Fibroblast of the aortic adventitia (primary cell): ENCODE measurements at regions not wholly inside any gene's neighbourhood (a gene's known extent, or its start where the extent isn't known, plus 50 kb on each side); places are given as distances from the start of the nearest gene placed in this dataset.

Source experiments
- DNase-seq: peaks from one replicate; pipeline ENCODE4 v3.0.0-alpha.2; 2010; ENCODE audit warnings: low read depth
- H3K4me3 ChIP-seq: 2 replicates; pipeline ENCODE4 v1.5.1; 2011; ENCODE audit warnings: low read depth, mild to moderate bottlenecking, control low read depth, low read length, moderate library complexity
- TF ChIP-seq, protein P1 (sequence below): IDR thresholded peaks from 2 replicates; pipeline ENCODE4 v1.5.1; 2011; ENCODE audit warnings: mild to moderate bottlenecking, low read length, control low read depth, inconsistent platforms; ENCODE audit not compliant: insufficient read depth

DNA sequence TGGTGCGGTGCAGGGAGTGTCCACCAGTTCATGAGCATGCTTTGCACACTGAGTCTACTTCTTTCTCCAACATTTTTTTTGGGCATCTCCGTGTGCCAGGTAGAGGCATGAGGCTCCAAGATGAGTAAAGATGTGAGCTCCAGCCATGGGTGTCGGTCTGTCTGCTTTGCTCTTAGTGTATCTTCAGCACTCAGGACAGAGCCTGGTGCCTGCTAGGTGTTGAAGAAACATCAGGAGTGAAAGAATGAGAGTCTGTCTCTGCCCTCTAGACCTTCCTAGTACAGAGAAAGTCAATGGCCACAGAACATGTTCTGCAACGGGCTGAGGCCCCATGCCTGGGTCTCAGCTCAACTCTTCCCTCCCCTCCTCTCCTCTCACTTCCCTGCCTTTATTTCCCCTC lies 486.5 kb downstream of the TBC1D22A start:
- DNase-seq = no peak
- TF ChIP-seq, protein P1, sequence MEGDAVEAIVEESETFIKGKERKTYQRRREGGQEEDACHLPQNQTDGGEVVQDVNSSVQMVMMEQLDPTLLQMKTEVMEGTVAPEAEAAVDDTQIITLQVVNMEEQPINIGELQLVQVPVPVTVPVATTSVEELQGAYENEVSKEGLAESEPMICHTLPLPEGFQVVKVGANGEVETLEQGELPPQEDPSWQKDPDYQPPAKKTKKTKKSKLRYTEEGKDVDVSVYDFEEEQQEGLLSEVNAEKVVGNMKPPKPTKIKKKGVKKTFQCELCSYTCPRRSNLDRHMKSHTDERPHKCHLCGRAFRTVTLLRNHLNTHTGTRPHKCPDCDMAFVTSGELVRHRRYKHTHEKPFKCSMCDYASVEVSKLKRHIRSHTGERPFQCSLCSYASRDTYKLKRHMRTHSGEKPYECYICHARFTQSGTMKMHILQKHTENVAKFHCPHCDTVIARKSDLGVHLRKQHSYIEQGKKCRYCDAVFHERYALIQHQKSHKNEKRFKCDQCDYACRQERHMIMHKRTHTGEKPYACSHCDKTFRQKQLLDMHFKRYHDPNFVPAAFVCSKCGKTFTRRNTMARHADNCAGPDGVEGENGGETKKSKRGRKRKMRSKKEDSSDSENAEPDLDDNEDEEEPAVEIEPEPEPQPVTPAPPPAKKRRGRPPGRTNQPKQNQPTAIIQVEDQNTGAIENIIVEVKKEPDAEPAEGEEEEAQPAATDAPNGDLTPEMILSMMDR = no peak
- H3K4me3 ChIP-seq = no peak overlapping the region

DNA sequence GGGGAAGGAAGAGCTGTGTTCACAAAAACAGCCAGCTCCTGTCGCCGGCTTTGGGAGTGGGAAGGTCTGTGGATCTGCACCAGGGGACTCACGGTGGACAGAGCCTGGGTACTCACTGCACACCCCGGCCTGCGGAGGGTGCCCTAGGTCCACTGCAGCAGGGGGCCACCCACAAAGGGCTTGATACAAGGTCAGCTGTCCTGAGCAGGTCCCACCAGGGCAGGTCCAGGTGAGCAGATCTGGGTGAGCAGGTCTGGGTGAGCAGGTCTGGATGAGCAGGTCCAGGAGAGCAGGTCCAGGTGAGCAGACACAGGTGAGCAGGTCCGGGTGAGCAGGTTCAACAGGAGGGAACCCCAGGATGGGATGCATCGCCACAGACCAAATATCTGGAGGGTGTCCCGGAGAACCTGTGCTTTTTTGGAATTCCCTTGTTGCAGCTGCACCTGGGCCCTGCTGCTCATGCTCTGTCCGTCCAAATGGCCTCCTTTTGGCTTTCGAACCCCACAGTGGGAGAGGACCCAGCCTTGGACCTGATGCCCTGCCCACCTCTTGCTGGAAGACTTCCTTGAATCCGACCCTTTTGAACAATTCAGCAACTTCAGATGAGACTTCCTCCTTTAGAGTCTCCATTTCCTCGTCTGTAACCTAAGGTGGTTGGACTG lies 485.3 kb downstream of the TBC1D22A start:
- no peak for DNase-seq
- TF ChIP-seq, protein P1 = no peak
- no peak overlapping the region for H3K4me3 ChIP-seq

DNA sequence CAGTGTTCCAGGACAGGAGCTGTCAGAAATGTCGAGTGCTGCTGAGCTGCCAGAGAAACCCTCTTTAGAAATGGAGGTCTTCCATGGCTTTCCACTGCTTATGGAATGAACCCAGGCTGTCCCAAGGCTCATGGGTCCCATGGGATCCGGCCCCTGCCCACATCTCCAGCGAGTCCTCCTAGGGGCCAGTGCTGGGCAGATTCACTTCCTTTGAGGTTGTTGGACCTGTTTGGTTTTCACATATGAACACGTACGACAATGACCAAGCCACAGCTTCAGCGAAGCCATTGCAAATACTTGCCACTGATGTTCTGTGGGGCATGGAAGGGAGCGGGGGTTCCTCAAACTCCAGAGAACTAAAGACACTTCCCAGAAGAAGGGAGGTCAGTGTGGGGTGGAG lies 483.3 kb downstream of the TBC1D22A start:
- no peak overlapping the region for H3K4me3 ChIP-seq
- TF ChIP-seq, protein P1 = no peak
- no peak for DNase-seq

DNA sequence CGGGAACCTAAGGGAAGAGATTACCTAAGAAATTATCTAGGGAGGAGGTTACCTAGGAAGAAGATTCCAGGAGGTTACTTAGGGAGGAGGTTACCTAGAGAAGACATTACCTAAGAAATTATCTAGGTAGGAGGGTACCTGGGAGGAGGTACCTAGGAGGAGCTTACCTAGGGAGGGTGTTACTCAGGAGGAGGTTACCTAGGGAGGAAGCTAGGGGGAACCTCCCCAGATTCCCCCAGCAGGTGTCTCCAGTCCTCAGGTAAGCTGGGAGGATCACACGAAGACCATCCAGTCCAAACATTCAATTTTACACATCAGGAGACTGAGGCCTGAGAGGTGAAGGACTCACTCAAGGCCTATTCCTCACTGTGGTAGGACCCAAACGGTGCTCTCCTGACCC lies 482.8 kb downstream of the TBC1D22A start:
- no peak overlapping the region for H3K4me3 ChIP-seq
- TF ChIP-seq, protein P1 = no peak
- DNase-seq = no peak

DNA sequence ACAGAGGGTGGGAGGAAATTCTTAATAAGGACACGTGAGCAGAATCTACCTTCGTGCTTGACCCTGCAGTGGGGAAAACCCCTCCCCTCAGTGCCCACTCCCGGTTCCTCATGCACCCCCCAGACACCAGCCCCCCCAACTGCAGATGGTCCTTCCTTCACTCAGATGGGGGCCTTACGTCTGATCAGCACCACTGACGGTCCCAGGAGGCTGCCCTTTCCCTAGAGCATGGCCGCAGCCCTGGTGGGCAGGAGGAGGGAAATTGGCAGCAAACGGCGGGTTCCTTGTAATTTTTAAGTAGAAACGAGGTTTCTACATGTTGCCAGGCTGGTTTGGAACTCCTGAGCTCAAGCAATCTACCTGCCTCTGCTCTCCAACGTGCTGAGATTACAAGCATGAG lies 477.7 kb downstream of the TBC1D22A start:
- TF ChIP-seq, protein P1 = no peak
- DNase-seq = no peak
- H3K4me3 ChIP-seq = no peak overlapping the region

DNA sequence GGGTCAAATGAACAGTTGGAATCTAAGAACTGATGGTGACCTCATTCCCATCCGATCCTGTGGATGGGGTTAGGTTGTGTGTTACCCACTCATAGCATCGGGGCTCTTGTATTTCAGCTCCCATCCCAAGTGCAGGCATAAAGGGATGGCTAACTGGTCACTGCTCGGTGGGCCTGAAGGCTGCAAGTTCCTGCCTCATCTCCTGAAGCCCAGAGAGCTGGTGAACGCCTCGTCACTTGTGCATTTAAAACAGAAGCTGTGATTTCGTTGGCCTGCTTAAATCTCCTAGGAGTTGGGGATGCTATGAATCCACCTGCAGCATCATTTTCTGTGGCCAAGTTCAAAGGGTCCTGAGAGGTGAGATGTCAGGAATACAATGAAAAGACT lies 477.0 kb downstream of the TBC1D22A start:
- H3K4me3 ChIP-seq = no peak overlapping the region
- TF ChIP-seq, protein P1 = no peak
- DNase-seq = no peak
